ENCODE measurements at regions not wholly inside any gene's neighbourhood (a gene's known extent, or its start where the extent isn't known, plus 50 kb on each side); places are given as distances from the start of the nearest gene placed in this dataset.

- POLR2A ChIA-PET: no interaction called here
- H3K4me3 Mint-ChIP-seq (ENCODE audit: unreplicated experiment): no peak overlapping the region
- H3K4me1 Mint-ChIP-seq (ENCODE audit: insufficient read depth, unreplicated experiment): peaks cover 15% of the 10 kb centered on the region
- no peaks in the 10 kb centered on the region for H3K27me3 Mint-ChIP-seq (ENCODE audit: insufficient read depth, unreplicated experiment)
- H3K9me3 Mint-ChIP-seq (ENCODE audit: unreplicated experiment): no peaks in the 10 kb centered on the region
- no peak overlapping the region for H3K27ac Mint-ChIP-seq (ENCODE audit: low read depth, unreplicated experiment)
- intact Hi-C loops (cut with micrococcal nuclease): no loop called here
- no TSS peak for BruUV-seq (replicated peaks)
- DNase-seq (ENCODE audit: unreplicated experiment): no peak
- TF ChIP-seq, protein P1, sequence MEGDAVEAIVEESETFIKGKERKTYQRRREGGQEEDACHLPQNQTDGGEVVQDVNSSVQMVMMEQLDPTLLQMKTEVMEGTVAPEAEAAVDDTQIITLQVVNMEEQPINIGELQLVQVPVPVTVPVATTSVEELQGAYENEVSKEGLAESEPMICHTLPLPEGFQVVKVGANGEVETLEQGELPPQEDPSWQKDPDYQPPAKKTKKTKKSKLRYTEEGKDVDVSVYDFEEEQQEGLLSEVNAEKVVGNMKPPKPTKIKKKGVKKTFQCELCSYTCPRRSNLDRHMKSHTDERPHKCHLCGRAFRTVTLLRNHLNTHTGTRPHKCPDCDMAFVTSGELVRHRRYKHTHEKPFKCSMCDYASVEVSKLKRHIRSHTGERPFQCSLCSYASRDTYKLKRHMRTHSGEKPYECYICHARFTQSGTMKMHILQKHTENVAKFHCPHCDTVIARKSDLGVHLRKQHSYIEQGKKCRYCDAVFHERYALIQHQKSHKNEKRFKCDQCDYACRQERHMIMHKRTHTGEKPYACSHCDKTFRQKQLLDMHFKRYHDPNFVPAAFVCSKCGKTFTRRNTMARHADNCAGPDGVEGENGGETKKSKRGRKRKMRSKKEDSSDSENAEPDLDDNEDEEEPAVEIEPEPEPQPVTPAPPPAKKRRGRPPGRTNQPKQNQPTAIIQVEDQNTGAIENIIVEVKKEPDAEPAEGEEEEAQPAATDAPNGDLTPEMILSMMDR (IDR thresholded peaks at IDR 0.05; ENCODE audit: unreplicated experiment): no peak
- CTCF ChIA-PET: interaction anchor here (1.0 kb wide), 1 partner anchor 15 kb away, joined by 3 read pairs; no protein-coding TSS in a partner anchor
- H3K36me3 Mint-ChIP-seq (ENCODE audit: insufficient read depth, unreplicated experiment): no peaks in the 10 kb centered on the region
Observed at GRCh38 chr18:49682173-49682802, 120.4 kb downstream of the LIPG start.

GRCh38 chr18:49681387-49681786 is 119.5 kb downstream of the LIPG start:
- no peaks in the 10 kb centered on the region for H3K9me3 Mint-ChIP-seq (ENCODE audit: unreplicated experiment)
- no peak overlapping the region for H3K27ac Mint-ChIP-seq (ENCODE audit: low read depth, unreplicated experiment)
- no peak for DNase-seq (ENCODE audit: unreplicated experiment)
- ChIA-PET POLR2A (interaction anchor here (0.6 kb wide), 1 partner anchor 203 kb away, joined by 3 read pairs; no protein-coding TSS in a partner anchor), CTCF (interaction anchor here (0.6 to 1.0 kb wide), 2 partner anchors 16 to 153 kb away, joined by 3 read pairs; no protein-coding TSS in a partner anchor)
- intact Hi-C loops (cut with micrococcal nuclease): no loop called here
- no TSS peak for BruUV-seq (replicated peaks)
- no peaks in the 10 kb centered on the region for H3K36me3 Mint-ChIP-seq (ENCODE audit: insufficient read depth, unreplicated experiment)
- peaks cover 15% of the 10 kb centered on the region for H3K4me1 Mint-ChIP-seq (ENCODE audit: insufficient read depth, unreplicated experiment)
- no peak overlapping the region for H3K4me3 Mint-ChIP-seq (ENCODE audit: unreplicated experiment)
- H3K27me3 Mint-ChIP-seq (ENCODE audit: insufficient read depth, unreplicated experiment): no peaks in the 10 kb centered on the region
- TF ChIP-seq, protein P1 (IDR thresholded peaks at IDR 0.05; ENCODE audit: unreplicated experiment): no peak

DNA sequence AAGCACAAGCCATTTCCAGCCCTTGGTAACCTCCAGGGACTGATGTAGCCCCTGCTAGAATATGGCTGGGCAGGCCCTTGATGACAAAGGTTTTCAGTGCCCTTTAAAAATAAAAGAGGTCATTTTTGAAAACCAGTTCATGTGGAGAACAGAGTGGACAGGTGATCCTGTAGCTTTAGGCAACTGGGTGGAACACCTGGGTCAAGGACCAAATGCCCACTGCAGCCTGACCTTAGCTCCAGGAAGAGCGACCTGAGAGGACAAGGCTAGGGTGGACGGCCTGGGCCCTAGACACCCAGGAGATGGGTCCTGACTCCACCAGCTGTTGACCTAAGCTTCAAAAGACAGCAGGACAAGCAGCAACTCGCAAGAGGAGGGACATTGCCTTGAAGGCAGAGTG is 116.6 kb downstream of the LIPG start:
- Mint-ChIP-seq H3K27me3 (ENCODE audit: insufficient read depth, unreplicated experiment) (no peaks in the 10 kb centered on the region), H3K4me1 (ENCODE audit: insufficient read depth, unreplicated experiment) (no peaks in the 10 kb centered on the region), H3K36me3 (ENCODE audit: insufficient read depth, unreplicated experiment) (no peaks in the 10 kb centered on the region), H3K4me3 (ENCODE audit: unreplicated experiment) (no peak overlapping the region), H3K9me3 (ENCODE audit: unreplicated experiment) (no peaks in the 10 kb centered on the region), H3K27ac (ENCODE audit: low read depth, unreplicated experiment) (no peak overlapping the region)
- ChIA-PET CTCF (no interaction called here), POLR2A (no interaction called here)
- intact Hi-C loops (cut with micrococcal nuclease): no loop called here
- no peak for DNase-seq (ENCODE audit: unreplicated experiment)
- TF ChIP-seq, protein P1 (IDR thresholded peaks at IDR 0.05; ENCODE audit: unreplicated experiment): no peak
- no TSS peak for BruUV-seq (replicated peaks)

- no TSS peak for BruUV-seq (replicated peaks)
- Mint-ChIP-seq H3K9me3 (ENCODE audit: unreplicated experiment) (no peaks in the 10 kb centered on the region), H3K27me3 (ENCODE audit: insufficient read depth, unreplicated experiment) (no peaks in the 10 kb centered on the region), H3K36me3 (ENCODE audit: insufficient read depth, unreplicated experiment) (no peaks in the 10 kb centered on the region), H3K4me1 (ENCODE audit: insufficient read depth, unreplicated experiment) (no peaks in the 10 kb centered on the region), H3K4me3 (ENCODE audit: unreplicated experiment) (no peak overlapping the region), H3K27ac (ENCODE audit: low read depth, unreplicated experiment) (no peak overlapping the region)
- TF ChIP-seq, protein P1 (IDR thresholded peaks at IDR 0.05; ENCODE audit: unreplicated experiment): no peak
- ChIA-PET CTCF (interaction anchor here (0.6 kb wide), 1 partner anchor 12 kb away, joined by 3 read pairs; no protein-coding TSS in a partner anchor), POLR2A (no interaction called here)
- DNase-seq (ENCODE audit: unreplicated experiment): no peak
- intact Hi-C loops (cut with micrococcal nuclease): no loop called here
Observed at GRCh38 chr18:49677762-49678413, 116.0 kb downstream of the LIPG start.

All from MCF 10A (cell line).